ENCODE measurements at regions not wholly inside any gene's neighbourhood (a gene's known extent, or its start where the extent isn't known, plus 50 kb on each side); places are given as distances from the start of the nearest gene placed in this dataset.

- DNase-seq: no peak
Measured at GRCh38 chr1:208598021-208598420, 353.8 kb upstream of the PLXNA2 start.

GRCh38 chr1:208599063-208599462 is 354.9 kb upstream of the PLXNA2 start:
- no peak for DNase-seq

DNA sequence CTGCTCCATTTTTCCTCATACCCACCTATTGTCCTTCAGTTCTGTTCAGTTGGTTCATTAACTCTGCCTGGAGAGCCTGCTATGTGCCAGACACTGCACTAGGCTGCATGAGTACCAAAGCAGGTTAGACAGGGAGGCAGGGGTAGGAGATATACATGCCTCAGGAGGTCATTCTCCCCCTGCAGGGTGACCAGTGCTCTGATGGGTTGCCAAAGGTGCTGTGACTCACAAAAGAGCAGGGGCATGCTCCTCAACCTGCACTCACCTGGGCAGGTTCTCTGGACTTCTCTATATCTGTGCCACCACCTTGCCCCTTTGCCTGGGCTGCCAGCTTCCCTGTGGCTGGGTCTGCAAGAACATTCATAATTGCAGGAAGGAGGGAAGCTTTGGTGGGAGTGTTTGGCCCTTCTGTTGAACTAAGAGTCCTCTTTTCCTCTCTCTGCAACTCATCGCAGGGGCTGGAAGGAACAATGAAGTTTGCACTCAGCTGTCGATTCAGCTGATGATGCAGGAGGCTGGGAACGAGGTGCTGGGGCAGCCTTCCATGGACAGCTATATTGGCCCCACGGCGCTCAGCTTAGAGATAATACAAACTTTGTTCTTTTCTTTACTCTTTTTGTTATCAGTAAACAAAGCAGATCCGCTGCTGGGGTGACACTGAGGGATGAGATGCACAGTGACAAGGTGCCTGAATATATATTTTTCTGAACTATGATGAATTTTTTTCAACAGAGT is 356.4 kb upstream of the PLXNA2 start:
- no peak for DNase-seq

DNA sequence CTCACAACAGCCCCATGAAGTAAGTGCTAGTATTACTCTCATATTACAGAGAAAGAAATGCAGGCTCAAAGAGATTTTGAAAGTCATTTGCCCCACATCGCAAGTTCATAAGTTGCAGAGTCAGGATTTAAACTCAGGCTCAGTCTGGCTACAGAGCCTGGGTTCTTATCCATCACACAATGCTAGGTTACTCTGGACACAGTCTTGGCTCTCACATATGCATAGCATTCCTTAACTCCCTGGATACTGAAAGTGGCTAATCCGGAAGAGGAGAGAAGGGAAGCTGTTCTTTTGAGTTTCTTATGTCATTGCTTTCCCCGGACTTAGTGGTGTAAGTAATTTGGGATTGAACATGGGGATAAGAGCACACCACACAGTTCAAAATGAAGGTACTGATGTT is 357.4 kb upstream of the PLXNA2 start:
- peak; percentile 40 for DNase-seq

DNA sequence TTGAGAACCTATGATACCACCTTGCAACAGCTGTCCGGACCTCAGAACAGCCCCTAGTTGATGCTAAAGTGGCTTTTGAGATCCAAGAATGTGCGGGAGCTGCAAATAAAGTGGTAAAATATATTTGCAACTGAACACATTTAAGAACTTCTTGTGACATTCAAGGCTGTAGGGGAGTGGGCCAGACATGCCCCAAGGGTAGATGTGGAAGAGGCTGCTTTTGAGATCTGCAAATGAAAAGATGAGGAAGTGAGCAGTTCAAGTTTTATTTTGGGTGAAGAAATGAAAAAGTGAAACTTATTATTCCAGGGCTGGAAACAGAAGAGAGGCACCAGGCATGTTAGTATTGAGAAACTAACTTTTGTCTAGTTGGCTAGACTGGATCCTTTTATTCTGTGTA is 359.5 kb upstream of the PLXNA2 start:
- DNase-seq: no peak

DNA sequence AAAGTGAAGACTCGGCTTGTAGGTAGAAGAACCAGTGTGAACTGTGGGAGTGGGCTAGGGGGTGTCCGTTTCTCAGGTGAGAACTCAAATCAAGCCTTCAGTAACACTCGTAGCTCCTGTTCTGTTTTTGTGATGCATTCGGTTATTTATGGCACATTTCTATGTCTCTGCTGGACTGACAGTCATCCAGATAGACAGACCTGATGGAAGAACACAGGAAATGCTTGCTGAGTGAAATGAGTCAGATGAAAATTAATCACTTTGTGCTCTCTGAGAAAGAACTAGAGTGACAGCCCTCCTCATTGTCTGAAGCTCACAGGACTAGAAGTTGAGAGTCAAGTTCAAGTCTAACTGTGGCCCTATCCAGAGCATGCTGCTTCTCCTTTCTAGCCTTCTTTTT is 360.1 kb upstream of the PLXNA2 start:
- peak; percentile 81 for DNase-seq

GRCh38 chr1:208606959-208607358 is 362.8 kb upstream of the PLXNA2 start:
- DNase-seq: no peak

GRCh38 chr1:208607616-208608015 is 363.4 kb upstream of the PLXNA2 start:
- DNase-seq: no peak

- DNase-seq: no peak
Measured at GRCh38 chr1:208614610-208615009, 370.4 kb upstream of the PLXNA2 start.

GRCh38 chr1:208615371-208615770 is 371.2 kb upstream of the PLXNA2 start:
- peak; percentile 65 for DNase-seq

DNA sequence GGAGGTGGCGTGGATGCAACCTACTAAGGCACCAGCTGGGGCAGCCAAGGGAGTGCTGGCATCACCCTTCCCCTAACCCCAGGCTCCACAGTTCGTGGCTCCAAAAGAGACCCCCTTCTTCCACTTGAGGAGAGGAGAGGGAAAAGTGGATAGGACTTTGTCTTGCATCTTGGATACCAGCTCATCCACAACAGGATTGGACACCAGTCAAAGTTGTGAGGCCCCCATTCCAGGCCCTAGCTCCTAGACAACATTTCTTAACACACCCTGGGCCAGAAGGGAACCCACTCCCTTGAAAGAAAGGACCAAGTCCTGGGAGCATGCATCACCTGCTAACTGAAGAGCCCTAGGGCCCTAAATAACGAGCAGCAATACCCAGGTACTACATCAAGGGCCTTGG is 372.6 kb upstream of the PLXNA2 start:
- no peak for DNase-seq

DNA sequence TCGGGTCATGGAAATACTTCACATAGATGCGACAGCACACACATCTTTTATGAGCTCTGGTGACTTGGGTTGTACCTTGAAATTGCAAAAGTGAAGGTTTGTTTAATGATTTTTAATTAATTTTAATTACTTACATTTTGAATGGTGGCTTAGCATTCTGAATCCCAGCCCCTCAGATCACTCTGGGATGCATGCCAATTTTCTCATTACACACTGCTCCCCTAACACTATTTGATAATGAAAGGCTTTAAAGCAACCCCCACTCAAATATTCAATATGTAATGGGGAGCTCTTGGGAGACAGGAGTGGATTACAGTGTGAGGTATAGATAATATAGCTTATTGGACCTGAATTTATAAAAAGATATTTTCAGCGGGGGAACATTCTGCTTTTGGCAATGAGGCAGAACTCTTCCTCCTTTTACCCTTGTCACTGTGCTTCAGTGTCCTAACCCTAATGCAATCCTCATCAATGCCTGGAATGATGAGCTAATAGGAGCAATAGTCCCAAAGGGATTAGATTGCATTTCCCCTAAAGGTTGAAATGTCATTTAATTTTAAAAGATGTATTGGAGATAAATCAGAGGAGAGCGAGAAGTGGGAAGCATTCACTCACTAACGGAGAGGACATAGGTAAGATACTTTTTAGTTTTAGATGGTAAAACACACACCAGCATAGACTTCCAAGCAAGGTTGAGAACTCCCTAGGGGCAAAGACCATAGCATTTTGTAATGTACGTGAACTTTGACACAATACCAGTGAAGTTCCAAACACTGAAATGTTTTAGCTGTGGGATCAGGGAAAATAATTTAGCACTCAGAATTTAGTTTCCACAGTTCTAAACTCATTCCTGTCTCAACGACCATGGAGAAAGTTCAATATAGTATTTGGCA is 384.1 kb upstream of the PLXNA2 start:
- DNase-seq: no peak

GRCh38 chr1:208631092-208631491 is 386.9 kb upstream of the PLXNA2 start:
- DNase-seq: no peak

- no peak for DNase-seq
Measured at GRCh38 chr1:208631506-208631905, 387.3 kb upstream of the PLXNA2 start.

DNA sequence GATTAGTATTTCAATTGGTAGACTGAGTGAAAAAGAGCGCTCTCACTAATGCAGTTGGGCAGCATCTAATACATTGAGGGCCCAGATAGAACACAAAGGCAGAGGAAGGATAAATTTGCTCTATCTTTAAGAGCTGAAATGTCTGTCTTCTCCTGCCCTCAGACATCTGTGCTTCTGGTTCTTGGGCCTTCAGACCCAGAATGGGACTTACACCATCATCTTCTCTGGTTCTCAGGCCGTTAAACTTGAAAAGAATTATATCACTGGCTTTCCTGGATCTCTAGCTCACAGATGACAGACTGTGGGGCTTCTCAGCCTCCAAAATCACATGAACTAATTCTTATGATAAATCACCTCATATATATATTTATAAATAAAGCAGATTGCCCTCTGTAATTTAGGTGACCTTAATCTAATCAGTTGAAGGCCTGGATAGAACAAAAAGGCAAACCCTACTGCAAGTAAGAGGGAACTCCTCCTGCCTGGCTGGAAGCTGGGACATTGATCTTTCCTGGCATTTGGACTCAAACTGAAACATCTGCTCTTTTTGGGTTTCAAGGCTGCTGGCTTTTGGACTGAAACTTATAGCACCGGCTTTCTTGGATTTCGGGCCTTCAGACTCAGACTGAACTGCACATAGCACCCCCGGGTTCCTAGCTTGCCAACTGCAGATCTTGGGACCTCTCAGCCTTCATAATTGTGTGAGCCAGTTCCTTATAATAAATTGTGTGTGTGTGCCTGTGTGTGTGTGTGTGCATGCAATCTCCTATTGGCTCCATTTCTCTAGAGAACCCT is 390.4 kb upstream of the PLXNA2 start:
- no peak for DNase-seq

- DNase-seq: no peak
Measured at GRCh38 chr1:208637181-208637580, 393.0 kb upstream of the PLXNA2 start.

GRCh38 chr1:208639382-208639781 is 395.2 kb upstream of the PLXNA2 start:
- no peak for DNase-seq

GRCh38 chr1:208640295-208640694 is 396.1 kb upstream of the PLXNA2 start:
- no peak for DNase-seq

- peak; percentile 50 for DNase-seq
Measured at GRCh38 chr1:208641579-208642280, 397.5 kb upstream of the PLXNA2 start.

- DNase-seq: peak; percentile 14
Measured at GRCh38 chr1:208643005-208643597, 398.9 kb upstream of the PLXNA2 start.

DNA sequence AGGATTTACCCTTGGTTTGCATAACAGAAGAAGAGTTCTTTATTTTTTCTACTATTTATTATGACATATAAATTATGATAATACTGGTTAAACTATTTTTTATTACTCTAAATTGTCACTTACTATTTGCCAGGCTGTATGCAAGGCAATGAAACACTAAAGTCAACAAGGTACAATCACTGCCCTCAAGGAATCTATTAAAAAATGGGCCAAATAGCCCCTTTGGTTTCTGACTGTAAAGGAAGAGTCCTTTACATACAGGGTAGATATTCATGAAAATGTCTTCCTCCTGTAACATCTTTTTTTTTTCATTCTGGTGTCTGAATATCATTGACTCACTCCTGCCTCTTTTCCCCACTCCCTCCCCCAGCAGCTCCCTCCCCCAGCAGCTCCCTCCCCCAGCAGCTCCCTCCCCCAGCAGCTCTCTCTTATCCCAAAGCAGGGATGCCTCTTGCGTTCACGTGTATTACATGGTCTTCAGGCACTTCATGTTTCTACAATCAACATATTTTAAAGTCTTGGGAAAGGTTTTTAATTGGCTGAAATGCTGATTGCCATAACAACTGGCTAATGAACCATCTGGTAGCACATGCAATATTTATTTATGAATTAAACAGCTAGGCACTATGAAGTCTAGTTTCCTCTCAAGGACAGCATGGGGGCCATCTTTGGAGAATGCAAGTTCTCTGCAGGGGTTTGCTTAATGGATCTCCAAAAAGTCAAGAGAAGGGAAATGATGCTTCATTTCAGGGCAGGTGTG is 400.4 kb upstream of the PLXNA2 start:
- no peak for DNase-seq

DNA sequence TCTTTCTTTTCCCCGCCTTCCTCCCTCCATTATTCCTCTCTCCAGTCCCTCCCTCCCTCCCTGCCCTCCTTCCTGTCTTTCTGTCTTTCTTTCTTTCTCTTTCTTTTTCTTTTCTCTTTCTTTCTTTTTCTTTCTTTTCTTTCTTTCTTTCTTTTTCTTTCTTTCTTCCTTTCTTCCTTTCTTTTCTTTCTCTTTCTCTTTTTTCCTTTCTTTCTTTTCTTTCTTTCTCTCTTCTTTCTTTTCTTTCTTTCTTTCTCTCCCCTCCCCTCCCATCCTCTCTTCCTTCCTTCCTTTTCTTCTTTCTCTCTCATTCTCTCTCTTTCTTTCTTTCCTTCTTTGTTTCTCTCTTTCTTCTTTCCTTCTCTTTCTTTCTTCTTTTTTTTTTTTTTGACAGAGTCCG is 402.2 kb upstream of the PLXNA2 start:
- DNase-seq: no peak
